HCT116 (cell line): ENCODE measurements at regions not wholly inside any gene's neighbourhood (a gene's known extent, or its start where the extent isn't known, plus 50 kb on each side); places are given as distances from the start of the nearest gene placed in this dataset.

Experiments
- ATAC-seq: fragments of 200-7000 bp; cut with Tn5 transposase; 2 replicates; pipeline ENCODE4 v1.9.1; 2020; ENCODE audit warnings: mild to moderate bottlenecking, moderate library complexity
- BruUV-seq: library from RNA; stranded (reverse); fragments of 400-500 nt; replicated peaks from 2 replicates; lab custom pipeline; 2021; lab: Mats Ljungman, UMichigan
- CTCF ChIA-PET: fragments of 300-600 bp; sonication (Branson Sonifier 250); formaldehyde crosslinking; loops from one replicate; lab custom pipeline; 2021; ENCODE audit warnings: antibody characterized with exemption; lab: Charles Lee
- POLR2A ChIA-PET: fragments of 300-600, 350-600 bp; sonication (Branson Sonifier 250); formaldehyde crosslinking; loops from one replicate; lab custom pipeline; 2021; ENCODE audit warnings: antibody characterized with exemption; lab: Charles Lee
- RAD21 ChIA-PET, 2 experiments: fragments of 300-600 bp; sonication (Branson Sonifier 250); formaldehyde crosslinking; loops; one replicate each; lab custom pipeline; 2023; ENCODE audit warnings: low total read pairs in 2 of 2; ENCODE audit not compliant: uncharacterized antibody in 2 of 2, unreplicated experiment in 2 of 2, low non-redundant PET in 1 of 2; lab: Charles Lee
- DNase-seq: peaks from one replicate; pipeline ENCODE4 v3.0.0-alpha.2; 2010; ENCODE audit warnings: low read depth, low spot score
- H2AFZ ChIP-seq: fragments of 200-600 bp; shearing (Covaris generic), sonication (generic); 2 replicates; pipeline ENCODE4 v1.6.1; 2017; ENCODE audit warnings: low read depth, mixed run types, mixed read lengths, antibody characterized with exemption, low read length; ENCODE audit not compliant: poor library complexity, severe bottlenecking
- H3K27ac ChIP-seq: 2 replicates; pipeline ENCODE4 v1.5.1; 2012; ENCODE audit warnings: low read depth, low read length
- H3K27me3 ChIP-seq: fragments of 200-600 bp; sonication (generic); 2 replicates; pipeline ENCODE4 v1.6.1; 2016; ENCODE audit warnings: mixed run types, low read length, mixed read lengths; ENCODE audit not compliant: insufficient read depth
- H3K36me3 ChIP-seq, 2 experiments: fragments of 200-500 bp in 1 of 2; fragments of 200-600 bp in 1 of 2; sonication (Bioruptor generic) in 1 of 2; sonication (generic) in 1 of 2; 2 replicates each; pipeline versions ENCODE4 v1.5.1 to v1.6.1; 2014 to 2016; ENCODE audit warnings: low read length in 2 of 2, inconsistent platforms in 1 of 2, mixed read lengths in 1 of 2, mixed run types in 1 of 2; ENCODE audit not compliant: insufficient read depth in 2 of 2, control insufficient read depth in 1 of 2
- H3K4me1 ChIP-seq, 2 experiments: fragments of 200-600 bp in 1 of 2; sonication (generic) in 1 of 2; 2 replicates each; pipeline versions ENCODE4 v1.5.1 to v1.6.1; 2012 to 2017; ENCODE audit warnings: low read length in 2 of 2, inconsistent platforms in 1 of 2, mild to moderate bottlenecking in 1 of 2, mixed read lengths in 1 of 2, mixed run types in 1 of 2, moderate library complexity in 1 of 2; ENCODE audit not compliant: insufficient read depth in 2 of 2, control insufficient read depth in 1 of 2
- H3K4me2 ChIP-seq: fragments of 200-600 bp; sonication (generic); 2 replicates; pipeline ENCODE4 v1.6.1; 2017; ENCODE audit warnings: mixed run types, low read length, mixed read lengths
- H3K4me3 ChIP-seq, 2 experiments: fragments of 200-600 bp in 1 of 2; sonication (generic) in 1 of 2; replicated peaks in 1 of 2; 2 replicates each; pipeline ENCODE4 v1.5.1; 2011 to 2016; ENCODE audit warnings: low read length in 2 of 2, control low read depth in 1 of 2, low read depth in 1 of 2, mild to moderate bottlenecking in 1 of 2, mixed read lengths in 1 of 2, mixed run types in 1 of 2
- H3K79me2 ChIP-seq: fragments of 200-600 bp; sonication (generic); 2 replicates; pipeline ENCODE4 v1.6.1; 2017; ENCODE audit warnings: mild to moderate bottlenecking, mixed run types, low read length, moderate library complexity, mixed read lengths; ENCODE audit not compliant: insufficient read depth
- H3K9ac ChIP-seq: fragments of 200-600 bp; sonication (generic); 2 replicates; pipeline ENCODE4 v1.6.1; 2016; ENCODE audit warnings: low read length, mixed read lengths
- H3K9me2 ChIP-seq: fragments of 200-600 bp; sonication (generic), shearing (Covaris generic); 2 replicates; pipeline ENCODE4 v1.6.1; 2017; ENCODE audit warnings: mixed run types, mild to moderate bottlenecking, moderate library complexity; ENCODE audit not compliant: insufficient read depth
- H3K9me3 ChIP-seq, 2 experiments: fragments of 200-500 bp in 1 of 2; fragments of 200-600 bp in 1 of 2; sonication (Bioruptor generic) in 1 of 2; sonication (generic) in 1 of 2; 2 replicates each; pipeline ENCODE4 v1.6.1; 2014 to 2017; ENCODE audit warnings: low read length in 2 of 2, mixed read lengths in 2 of 2, inconsistent platforms in 1 of 2, low read depth in 1 of 2, mild to moderate bottlenecking in 1 of 2, mixed run types in 1 of 2, moderate library complexity in 1 of 2; ENCODE audit not compliant: control insufficient read depth in 1 of 2, insufficient read depth in 1 of 2
- H4K20me1 ChIP-seq: fragments of 200-600 bp; sonication (generic), shearing (Covaris generic); 2 replicates; pipeline ENCODE4 v1.6.1; 2017; ENCODE audit warnings: mixed run types, mild to moderate bottlenecking, moderate library complexity; ENCODE audit not compliant: insufficient read depth
- CBX3 ChIP-seq: IDR thresholded peaks from 2 replicates; pipeline ENCODE4 v1.6.1; 2012; ENCODE audit warnings: low read depth
- EZH2 ChIP-seq: fragments of 200-600 bp; sonication (generic); IDR thresholded peaks from 2 replicates; pipeline ENCODE4 v1.6.1; 2017; ENCODE audit warnings: antibody characterized with exemption, mixed run types
- EZH2phosphoT487 ChIP-seq: fragments of 200-600 bp; IDR thresholded peaks from 2 replicates; pipeline ENCODE4 v1.6.1; 2018; ENCODE audit warnings: antibody characterized with exemption, borderline replicate concordance
- FOSL1 ChIP-seq: IDR thresholded peaks from 2 replicates; pipeline ENCODE4 v1.6.1; 2012; ENCODE audit warnings: low read depth
- SIN3A ChIP-seq: IDR thresholded peaks from 2 replicates; pipeline ENCODE4 v1.6.1; 2012; ENCODE audit warnings: low read depth
- SRF ChIP-seq: IDR thresholded peaks from 2 replicates; pipeline ENCODE4 v1.6.1; 2012; ENCODE audit warnings: low read depth
- TCF7L2 ChIP-seq: IDR thresholded peaks from 2 replicates; pipeline ENCODE4 v1.7.0; 2011; ENCODE audit warnings: borderline replicate concordance, inconsistent platforms; ENCODE audit not compliant: insufficient read depth, insufficient read length; ENCODE audit errors: extremely low read depth
- YY1 ChIP-seq: IDR thresholded peaks from 2 replicates; pipeline ENCODE4 v1.6.1; 2011; ENCODE audit warnings: low read length, low read depth, moderate library complexity, mild to moderate bottlenecking; ENCODE audit not compliant: insufficient replicate concordance; ENCODE audit errors: extremely low read depth
- intact Hi-C: fragments of 100-400 bp; cut with micrococcal nuclease; formaldehyde crosslinking; loops from 2 replicates; pipeline ENCODE4 v1.10.0; 2022
- TF ChIP-seq, protein P1 (sequence below): IDR thresholded peaks from 2 replicates; pipeline ENCODE4 v1.6.1; 2012

DNA sequence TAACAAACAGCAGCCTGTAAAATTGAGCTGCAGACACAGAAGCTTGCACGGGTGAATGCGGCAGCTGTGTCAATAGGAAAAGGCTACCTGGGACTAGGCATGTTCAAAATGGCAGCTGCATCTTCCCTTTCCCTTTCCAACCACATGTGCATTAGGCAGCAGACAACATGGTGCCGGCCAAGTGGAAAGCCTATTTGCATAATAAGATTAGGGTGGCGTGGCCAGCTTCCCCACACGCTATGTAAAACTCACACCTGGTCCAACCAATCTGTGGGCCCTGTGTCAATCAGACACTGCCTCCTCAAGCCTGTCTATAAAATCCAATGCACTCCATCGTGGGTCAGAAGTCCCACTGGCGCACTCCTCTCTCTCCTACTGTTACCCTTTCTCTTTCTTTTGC is 61.0 kb upstream of the RBBP6 start:
- Histone ChIP-seq H3K27me3 (no peaks in the 10 kb centered on the region), H3K4me1 (no peaks in the 10 kb centered on the region), H3K27ac (no peak overlapping the region), H3K4me3 (no peak overlapping the region), H2AFZ (no peak overlapping the region), H3K9me2 (peaks cover 4% of the 10 kb centered on the region; the same call in 1 of the 2 replicates), H3K79me2 (no peaks in the 10 kb centered on the region), H3K4me2 (no peak overlapping the region), H4K20me1 (no peaks in the 10 kb centered on the region), H3K9me3 (no peaks in the 10 kb centered on the region), H3K36me3 (no peaks in the 10 kb centered on the region), H3K9ac (no peak overlapping the region)
- intact Hi-C loops, result no loop called here
- TF ChIP-seq EZH2, result no peak
- no peak for TF ChIP-seq CBX3
- no peak for TF ChIP-seq FOSL1
- TF ChIP-seq TCF7L2, result no peak
- no peak for TF ChIP-seq SIN3A
- ChIA-PET CTCF (no interaction called here), RAD21 (no interaction called here), POLR2A (no interaction called here)
- DNase-seq (no peak), ATAC-seq (no peak)
- BruUV-seq, result no TSS peak

DNA sequence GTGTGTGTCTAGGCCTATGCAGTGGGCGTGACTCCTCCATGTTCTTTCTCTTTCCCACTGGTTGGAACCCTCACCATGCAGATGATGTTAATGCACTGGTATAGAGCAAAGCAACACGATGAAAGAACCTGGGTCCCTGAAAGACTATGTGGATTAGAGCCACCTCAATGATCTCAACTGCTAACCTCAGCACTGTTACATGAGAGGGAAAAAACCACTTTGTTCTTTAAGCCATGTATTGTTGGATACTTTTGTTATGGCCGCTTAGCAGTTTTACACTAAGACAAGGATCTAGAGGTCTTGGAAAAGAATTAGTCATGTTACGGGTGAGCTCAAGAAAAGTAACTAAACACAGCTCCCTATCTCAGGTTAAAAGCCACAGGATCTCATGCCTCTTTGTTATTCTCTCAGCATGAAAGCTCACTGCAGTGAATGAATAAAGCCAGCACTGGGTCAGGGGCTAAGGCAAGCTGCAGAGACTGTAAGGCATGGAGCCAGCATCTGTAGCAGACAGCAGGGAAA is 56.6 kb upstream of the RBBP6 start:
- H3K36me3 ChIP-seq, result no peaks in the 10 kb centered on the region
- H3K9me2 ChIP-seq, result peaks cover 4% of the 10 kb centered on the region; the same call in 1 of the 2 replicates
- ATAC-seq, result no peak
- H3K27me3 ChIP-seq, result peaks cover 8% of the 10 kb centered on the region; the same call in 1 of the 2 replicates
- no peak overlapping the region for H3K9ac ChIP-seq
- TF ChIP-seq TCF7L2, result no peak
- TF ChIP-seq SIN3A, result no peak
- TF ChIP-seq, protein P1, sequence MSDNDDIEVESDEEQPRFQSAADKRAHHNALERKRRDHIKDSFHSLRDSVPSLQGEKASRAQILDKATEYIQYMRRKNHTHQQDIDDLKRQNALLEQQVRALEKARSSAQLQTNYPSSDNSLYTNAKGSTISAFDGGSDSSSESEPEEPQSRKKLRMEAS, result no peak
- TF ChIP-seq SRF, result no peak
- TF ChIP-seq YY1, result no peak
- TF ChIP-seq CBX3, result no peak
- no peak for TF ChIP-seq EZH2phosphoT487
- ChIA-PET RAD21 (no interaction called here), POLR2A (no interaction called here), CTCF (no interaction called here)
- H3K4me2 ChIP-seq, result no peak overlapping the region
- H3K9me3 ChIP-seq, result no peaks in the 10 kb centered on the region
- no peaks in the 10 kb centered on the region for H4K20me1 ChIP-seq
- H3K79me2 ChIP-seq, result no peaks in the 10 kb centered on the region
- intact Hi-C loops, result no loop called here
- H3K27ac ChIP-seq, result no peak overlapping the region
- no TSS peak for BruUV-seq
- H3K4me3 ChIP-seq, result no peak overlapping the region
- no peak overlapping the region for H2AFZ ChIP-seq
- no peak for DNase-seq
- no peaks in the 10 kb centered on the region for H3K4me1 ChIP-seq
